Right atrium auricular region (tissue), 2 donors: ENCODE measurements at regions not wholly inside any gene's neighbourhood (a gene's known extent, or its start where the extent isn't known, plus 50 kb on each side); places are given as distances from the start of the nearest gene placed in this dataset.
"Not testable (repeated sequence)": the region's sequence is repeated elsewhere in the genome, so short reads cannot be mapped to it uniquely, and the experiment has no call there.

Source experiments
- DNase-seq: peaks from one replicate; pipeline ENCODE4 v3.0.0-alpha.2; 2019; ENCODE audit warnings: low spot score
- H3K27ac ChIP-seq, 2 donors: fragments of 200-600 bp; sonication (generic); 1 replicate in 1 of 2; 2 replicates in 1 of 2; pipeline ENCODE4 v1.5.1; 2016 to 2019
- H3K27me3 ChIP-seq, 2 donors: fragments of 200-600 bp; sonication (generic); one replicate each; pipeline versions ENCODE4 v1.5.1 to v1.6.0; 2017 to 2019
- H3K36me3 ChIP-seq: fragments of 200-600 bp; sonication (generic); one replicate; pipeline ENCODE4 v1.5.1; 2016
- H3K4me1 ChIP-seq, 2 donors: fragments of 200-600 bp; sonication (generic); one replicate each; pipeline versions ENCODE4 v1.5.1 to v1.6.0; 2017 to 2019
- H3K4me3 ChIP-seq, 2 donors: fragments of 200-600 bp; sonication (generic); 1 replicate in 1 of 2; 2 replicates in 1 of 2; pipeline ENCODE4 v1.5.1; 2017 to 2019; ENCODE audit warnings: mild to moderate bottlenecking in 1 of 2, moderate library complexity in 1 of 2
- H3K9me3 ChIP-seq, 2 donors: fragments of 200-600 bp; sonication (generic); one replicate each; pipeline ENCODE4 v1.5.1; 2019
- CTCF ChIP-seq, 2 donors: fragments of 200-600 bp; sonication (generic); IDR thresholded peaks; one replicate each; pipeline ENCODE4 v1.5.1; 2019; ENCODE audit warnings: antibody characterized with exemption in 2 of 2

- H3K4me1 ChIP-seq = no peaks in the 10 kb centered on the region
- no peaks in the 10 kb centered on the region for H3K27me3 ChIP-seq
- no peak overlapping the region for H3K4me3 ChIP-seq
- H3K9me3 ChIP-seq = no peaks in the 10 kb centered on the region
- H3K36me3 ChIP-seq = no peaks in the 10 kb centered on the region
- TF ChIP-seq CTCF (IDR thresholded peaks at IDR 0.05) = no peak
- H3K27ac ChIP-seq = no peak overlapping the region
- DNase-seq = no peak
Observed at GRCh38 chr17:63019138-63019873, 53.3 kb downstream of the TANC2 start.

- no peak for TF ChIP-seq CTCF (IDR thresholded peaks at IDR 0.05)
- DNase-seq = no peak
- Histone ChIP-seq H3K27ac (no peak overlapping the region), H3K4me1 (no peaks in the 10 kb centered on the region), H3K36me3 (no peaks in the 10 kb centered on the region), H3K4me3 (no peak overlapping the region), H3K27me3 (no peaks in the 10 kb centered on the region), H3K9me3 (no peaks in the 10 kb centered on the region)
Observed at GRCh38 chr17:63022567-63022966, 56.5 kb downstream of the TANC2 start.

- no peak for TF ChIP-seq CTCF (IDR thresholded peaks at IDR 0.05)
- Histone ChIP-seq H3K4me1 (no peaks in the 10 kb centered on the region), H3K9me3 (no peaks in the 10 kb centered on the region), H3K27me3 (no peaks in the 10 kb centered on the region), H3K36me3 (no peaks in the 10 kb centered on the region), H3K27ac (no peak overlapping the region), H3K4me3 (no peak overlapping the region)
- DNase-seq = no peak
Observed at GRCh38 chr17:63023049-63023448, 57.0 kb downstream of the TANC2 start.

GRCh38 chr17:63024201-63024600, 58.2 kb downstream of the TANC2 start:
- Histone ChIP-seq H3K27me3 (no peaks in the 10 kb centered on the region), H3K4me3 (no peak overlapping the region), H3K9me3 (no peaks in the 10 kb centered on the region), H3K4me1 (no peaks in the 10 kb centered on the region), H3K27ac (no peak overlapping the region), H3K36me3 (no peaks in the 10 kb centered on the region)
- DNase-seq = no peak
- no peak for TF ChIP-seq CTCF (IDR thresholded peaks at IDR 0.05)

- no peaks in the 10 kb centered on the region for H3K27me3 ChIP-seq
- H3K27ac ChIP-seq = no peak overlapping the region
- H3K4me1 ChIP-seq = no peaks in the 10 kb centered on the region
- no peak for TF ChIP-seq CTCF (IDR thresholded peaks at IDR 0.05)
- H3K4me3 ChIP-seq = no peak overlapping the region
- H3K9me3 ChIP-seq = no peaks in the 10 kb centered on the region
- H3K36me3 ChIP-seq = no peaks in the 10 kb centered on the region
- no peak for DNase-seq
Observed at GRCh38 chr17:63024716-63025115, 58.7 kb downstream of the TANC2 start.

- H3K27me3 ChIP-seq = not testable (repeated sequence)
Observed at GRCh38 chr17:63025637-63026036, 59.6 kb downstream of the TANC2 start.

More at GRCh38 chr17:63025637-63026036, 59.6 kb downstream of the TANC2 start:
- not testable (repeated sequence) for H3K4me3 ChIP-seq, H3K4me1 ChIP-seq, H3K9me3 ChIP-seq, DNase-seq, H3K36me3 ChIP-seq, H3K27ac ChIP-seq
